ENCODE measurements at regions not wholly inside any gene's neighbourhood (a gene's known extent, or its start where the extent isn't known, plus 50 kb on each side); places are given as distances from the start of the nearest gene placed in this dataset.

DNA sequence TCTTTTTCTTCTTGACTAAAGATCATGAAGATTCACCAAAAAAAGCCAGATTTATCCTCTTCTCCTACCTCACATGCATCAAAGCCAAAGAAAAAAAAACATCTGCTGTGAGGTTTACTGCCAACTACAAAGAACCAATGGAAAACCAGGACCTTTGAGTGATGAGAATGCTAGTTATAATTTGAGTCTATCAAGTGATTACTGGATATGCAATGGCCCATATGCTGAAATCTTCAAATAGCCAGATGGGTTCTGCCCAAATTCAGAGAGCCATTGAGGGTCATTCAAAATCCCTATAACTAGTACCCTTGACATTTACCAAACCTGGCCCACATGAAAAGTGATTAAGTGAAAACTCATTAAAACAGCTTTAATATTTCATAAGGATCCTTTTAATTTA is 78.4 kb upstream of the ACO1 start:
- no peaks in the 10 kb centered on the region for H3K79me2 ChIP-seq (ENCODE audit: control insufficient read depth, low read length)
- H3K27ac ChIP-seq (ENCODE audit: low read depth, low read length), result no peak overlapping the region
- H4K20me1 ChIP-seq (ENCODE audit: control insufficient read depth, insufficient read depth, low read depth, low read length), result no peaks in the 10 kb centered on the region
- no peaks in the 10 kb centered on the region for H3F3A ChIP-seq (ENCODE audit: control insufficient read depth, insufficient read depth)
- no peaks in the 10 kb centered on the region for H3K9me2 ChIP-seq (replicated peaks; ENCODE audit: control insufficient read depth, low read length)
- H3K4me3 ChIP-seq (ENCODE audit: low read length), result no peak overlapping the region
- H3K27me3 ChIP-seq (ENCODE audit: control insufficient read depth, low read length), result no peaks in the 10 kb centered on the region
- no peak overlapping the region for H3K4me2 ChIP-seq (ENCODE audit: low read length)
- no peaks in the 10 kb centered on the region for H3K4me1 ChIP-seq (ENCODE audit: control insufficient read depth, low read length)
- H3K36me3 ChIP-seq (ENCODE audit: control insufficient read depth, low read length), result no peaks in the 10 kb centered on the region
- H3K9me3 ChIP-seq (ENCODE audit: control insufficient read depth, insufficient read depth, low read length), result no peaks in the 10 kb centered on the region
- TF ChIP-seq, protein P1, sequence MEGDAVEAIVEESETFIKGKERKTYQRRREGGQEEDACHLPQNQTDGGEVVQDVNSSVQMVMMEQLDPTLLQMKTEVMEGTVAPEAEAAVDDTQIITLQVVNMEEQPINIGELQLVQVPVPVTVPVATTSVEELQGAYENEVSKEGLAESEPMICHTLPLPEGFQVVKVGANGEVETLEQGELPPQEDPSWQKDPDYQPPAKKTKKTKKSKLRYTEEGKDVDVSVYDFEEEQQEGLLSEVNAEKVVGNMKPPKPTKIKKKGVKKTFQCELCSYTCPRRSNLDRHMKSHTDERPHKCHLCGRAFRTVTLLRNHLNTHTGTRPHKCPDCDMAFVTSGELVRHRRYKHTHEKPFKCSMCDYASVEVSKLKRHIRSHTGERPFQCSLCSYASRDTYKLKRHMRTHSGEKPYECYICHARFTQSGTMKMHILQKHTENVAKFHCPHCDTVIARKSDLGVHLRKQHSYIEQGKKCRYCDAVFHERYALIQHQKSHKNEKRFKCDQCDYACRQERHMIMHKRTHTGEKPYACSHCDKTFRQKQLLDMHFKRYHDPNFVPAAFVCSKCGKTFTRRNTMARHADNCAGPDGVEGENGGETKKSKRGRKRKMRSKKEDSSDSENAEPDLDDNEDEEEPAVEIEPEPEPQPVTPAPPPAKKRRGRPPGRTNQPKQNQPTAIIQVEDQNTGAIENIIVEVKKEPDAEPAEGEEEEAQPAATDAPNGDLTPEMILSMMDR (IDR thresholded peaks at IDR 0.05; ENCODE audit: low read depth, low read length, poor library complexity, severe bottlenecking), result no peak
- no peak for TF ChIP-seq EZH2phosphoT487 (IDR thresholded peaks at IDR 0.05; ENCODE audit: borderline replicate concordance, low read length)

DNA sequence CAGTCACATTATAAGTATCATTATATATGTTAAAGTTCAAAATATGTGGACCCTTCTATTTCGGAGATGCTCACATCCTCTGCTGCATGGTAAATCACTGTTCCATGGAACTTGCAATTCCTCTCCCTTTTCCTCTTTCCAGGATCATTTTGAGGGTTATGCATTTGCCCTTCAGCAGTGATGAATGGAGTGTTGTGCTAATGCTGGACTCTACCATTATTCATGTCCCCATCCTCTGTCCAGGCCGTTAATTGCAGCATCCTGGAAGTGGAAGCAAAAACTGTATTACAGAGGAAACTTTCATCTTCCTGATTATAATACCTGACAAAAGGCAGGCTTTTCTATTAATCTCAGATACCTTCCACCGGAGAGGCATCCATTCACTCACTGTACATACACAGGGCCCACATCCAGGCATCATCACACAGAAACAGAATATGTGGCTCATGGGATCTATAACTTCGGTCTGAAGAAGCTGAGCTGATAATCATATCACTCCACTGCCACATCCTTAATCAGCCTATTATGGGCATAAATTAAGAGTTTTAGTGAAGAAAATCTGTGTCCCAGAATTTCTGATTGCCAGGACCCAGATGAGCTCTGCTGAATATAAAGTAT is 65.0 kb upstream of the ACO1 start:
- H3K27me3 ChIP-seq (ENCODE audit: control insufficient read depth, low read length), result no peaks in the 10 kb centered on the region
- no peak for TF ChIP-seq EZH2phosphoT487 (IDR thresholded peaks at IDR 0.05; ENCODE audit: borderline replicate concordance, low read length)
- TF ChIP-seq, protein P1 (IDR thresholded peaks at IDR 0.05; ENCODE audit: low read depth, low read length, poor library complexity, severe bottlenecking), result no peak

DNA sequence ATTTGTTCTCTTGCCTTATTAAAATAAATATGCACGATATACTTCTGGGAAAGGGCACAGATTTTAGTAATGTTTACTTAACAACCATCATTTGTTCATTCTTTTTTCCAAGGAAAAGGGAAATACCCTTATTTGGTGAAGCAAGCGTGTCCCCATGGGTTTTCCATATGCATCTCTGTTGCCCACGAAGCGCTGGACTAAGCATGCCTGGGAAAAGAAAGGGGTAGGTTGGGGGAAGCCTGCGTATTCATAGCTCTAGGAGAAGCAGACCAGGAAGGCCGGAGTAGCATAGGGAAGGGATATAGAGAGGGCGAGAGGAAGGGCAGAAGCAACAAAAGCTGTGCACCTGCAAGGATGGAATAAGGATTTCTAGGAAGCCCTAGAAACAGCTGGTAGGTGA is 61.8 kb upstream of the ACO1 start:
- Histone ChIP-seq H3K27ac (ENCODE audit: low read depth, low read length) (no peak overlapping the region), H3K9me2 (replicated peaks; ENCODE audit: control insufficient read depth, low read length) (no peaks in the 10 kb centered on the region), H3K27me3 (ENCODE audit: control insufficient read depth, low read length) (no peaks in the 10 kb centered on the region), H3K4me2 (ENCODE audit: low read length) (no peak overlapping the region), H3K79me2 (ENCODE audit: control insufficient read depth, low read length) (no peaks in the 10 kb centered on the region), H3K9me3 (ENCODE audit: control insufficient read depth, insufficient read depth, low read length) (no peaks in the 10 kb centered on the region), H3K36me3 (ENCODE audit: control insufficient read depth, low read length) (no peaks in the 10 kb centered on the region), H3K4me3 (ENCODE audit: low read length) (no peak overlapping the region), H4K20me1 (ENCODE audit: control insufficient read depth, insufficient read depth, low read depth, low read length) (no peaks in the 10 kb centered on the region), H3K4me1 (ENCODE audit: control insufficient read depth, low read length) (no peaks in the 10 kb centered on the region), H3F3A (ENCODE audit: control insufficient read depth, insufficient read depth) (no peaks in the 10 kb centered on the region)
- TF ChIP-seq, protein P1 (IDR thresholded peaks at IDR 0.05; ENCODE audit: low read depth, low read length, poor library complexity, severe bottlenecking), result no peak
- TF ChIP-seq EZH2phosphoT487 (IDR thresholded peaks at IDR 0.05; ENCODE audit: borderline replicate concordance, low read length), result no peak

More for the DNA sequence above, 65.0 kb upstream of the ACO1 start:
- H3K4me3 ChIP-seq (ENCODE audit: low read length), result no peak overlapping the region
- H3K36me3 ChIP-seq (ENCODE audit: control insufficient read depth, low read length), result no peaks in the 10 kb centered on the region
- H3K4me2 ChIP-seq (ENCODE audit: low read length), result no peak overlapping the region
- no peaks in the 10 kb centered on the region for H3K9me2 ChIP-seq (replicated peaks; ENCODE audit: control insufficient read depth, low read length)
- no peaks in the 10 kb centered on the region for H3F3A ChIP-seq (ENCODE audit: control insufficient read depth, insufficient read depth)
- no peaks in the 10 kb centered on the region for H4K20me1 ChIP-seq (ENCODE audit: control insufficient read depth, insufficient read depth, low read depth, low read length)
- no peaks in the 10 kb centered on the region for H3K79me2 ChIP-seq (ENCODE audit: control insufficient read depth, low read length)
- no peak overlapping the region for H3K27ac ChIP-seq (ENCODE audit: low read depth, low read length)
- H3K4me1 ChIP-seq (ENCODE audit: control insufficient read depth, low read length), result no peaks in the 10 kb centered on the region
- no peaks in the 10 kb centered on the region for H3K9me3 ChIP-seq (ENCODE audit: control insufficient read depth, insufficient read depth, low read length)

Measured in DOHH2 (cell line).